ENCODE measurements at regions not wholly inside any gene's neighbourhood (a gene's known extent, or its start where the extent isn't known, plus 50 kb on each side); places are given as distances from the start of the nearest gene placed in this dataset.

GRCh38 chr2:66839551-66840320 lies 404.8 kb downstream of the MEIS1 start:
- no peak for DNase-seq (ENCODE audit: low read depth in 4 of 4, low spot score in 3 of 4)

- no peak for DNase-seq (ENCODE audit: low read depth in 4 of 4, low spot score in 3 of 4)
Measured at GRCh38 chr2:66840321-66841002, 405.5 kb downstream of the MEIS1 start.

- no peak for DNase-seq (ENCODE audit: low read depth in 4 of 4, low spot score in 3 of 4)
Measured at GRCh38 chr2:66843847-66844246, 408.9 kb downstream of the MEIS1 start.

- no peak for DNase-seq (ENCODE audit: low read depth in 4 of 4, low spot score in 3 of 4)
Measured at GRCh38 chr2:66845307-66845706, 410.4 kb downstream of the MEIS1 start.

GRCh38 chr2:66846887-66847286 lies 412.0 kb downstream of the MEIS1 start:
- no peak for DNase-seq (ENCODE audit: low read depth in 4 of 4, low spot score in 3 of 4)

GRCh38 chr2:66849153-66849755 lies 414.3 kb downstream of the MEIS1 start:
- no peak for DNase-seq (ENCODE audit: low read depth in 4 of 4, low spot score in 3 of 4)

- no peak for DNase-seq (ENCODE audit: low read depth in 4 of 4, low spot score in 3 of 4)
Measured at GRCh38 chr2:66850376-66850775, 415.5 kb downstream of the MEIS1 start.

GRCh38 chr2:66851449-66851872 lies 416.5 kb downstream of the MEIS1 start:
- no peak for DNase-seq (ENCODE audit: low read depth in 4 of 4, low spot score in 3 of 4)

GRCh38 chr2:66852953-66853352 lies 418.0 kb downstream of the MEIS1 start:
- DNase-seq (ENCODE audit: low read depth in 4 of 4, low spot score in 3 of 4): no peak

- DNase-seq (ENCODE audit: low read depth in 4 of 4, low spot score in 3 of 4): no peak
Measured at GRCh38 chr2:66853585-66853984, 418.7 kb downstream of the MEIS1 start.

- no peak for DNase-seq (ENCODE audit: low read depth in 4 of 4, low spot score in 3 of 4)
Measured at GRCh38 chr2:66854298-66854697, 419.4 kb downstream of the MEIS1 start.

- no peak for DNase-seq (ENCODE audit: low read depth in 4 of 4, low spot score in 3 of 4)
Measured at GRCh38 chr2:66862885-66863650, 428.1 kb downstream of the MEIS1 start.

- no peak for DNase-seq (ENCODE audit: low read depth in 4 of 4, low spot score in 3 of 4)
Measured at GRCh38 chr2:66865161-66865560, 430.2 kb downstream of the MEIS1 start.

GRCh38 chr2:66866331-66867062 lies 431.6 kb downstream of the MEIS1 start:
- no peak for DNase-seq (ENCODE audit: low read depth in 4 of 4, low spot score in 3 of 4)

- DNase-seq (ENCODE audit: low read depth in 4 of 4, low spot score in 3 of 4): no peak
Measured at GRCh38 chr2:66867063-66867441, 432.1 kb downstream of the MEIS1 start.

- no peak for DNase-seq (ENCODE audit: low read depth in 4 of 4, low spot score in 3 of 4)
Measured at GRCh38 chr2:66869076-66869475, 434.2 kb downstream of the MEIS1 start.

GRCh38 chr2:66872081-66872985 lies 437.4 kb downstream of the MEIS1 start:
- no peak for DNase-seq (ENCODE audit: low read depth in 4 of 4, low spot score in 3 of 4)

- peak in 1 of 4 donors; percentile 50 for DNase-seq (ENCODE audit: low read depth in 4 of 4, low spot score in 3 of 4)
Measured at GRCh38 chr2:66872986-66873754, 438.2 kb downstream of the MEIS1 start.

GRCh38 chr2:66874411-66874810 lies 439.5 kb downstream of the MEIS1 start:
- DNase-seq (ENCODE audit: low read depth in 4 of 4, low spot score in 3 of 4): no peak

Data from left renal pelvis (tissue), 4 donors.